ENCODE measurements at regions not wholly inside any gene's neighbourhood (a gene's known extent, or its start where the extent isn't known, plus 50 kb on each side); places are given as distances from the start of the nearest gene placed in this dataset.

- Histone ChIP-seq H3K36me3 (ENCODE audit: control insufficient read depth, insufficient read depth, low read length) (no peaks in the 10 kb centered on the region), H3K27me3 (replicated peaks; ENCODE audit: control insufficient read depth, insufficient read depth, low read length) (no peaks in the 10 kb centered on the region), H3K4me3 (replicated peaks; ENCODE audit: low read depth, low read length) (no peak overlapping the region)
- TF ChIP-seq CTCF (IDR thresholded peaks at IDR 0.05; ENCODE audit: insufficient read depth, low read length, poor library complexity, severe bottlenecking), result no peak
- no peak for DNase-seq (ENCODE audit: extremely low read depth, insufficient read length)
Observed at GRCh38 chr18:28468901-28469300, 292.0 kb upstream of the CDH2 start.

GRCh38 chr18:28466204-28466603 is 289.3 kb upstream of the CDH2 start:
- Histone ChIP-seq H3K27me3 (replicated peaks; ENCODE audit: control insufficient read depth, insufficient read depth, low read length) (no peaks in the 10 kb centered on the region), H3K4me3 (replicated peaks; ENCODE audit: low read depth, low read length) (no peak overlapping the region), H3K36me3 (ENCODE audit: control insufficient read depth, insufficient read depth, low read length) (no peaks in the 10 kb centered on the region)
- TF ChIP-seq CTCF (IDR thresholded peaks at IDR 0.05; ENCODE audit: insufficient read depth, low read length, poor library complexity, severe bottlenecking), result no peak
- no peak for DNase-seq (ENCODE audit: extremely low read depth, insufficient read length)

- no peaks in the 10 kb centered on the region for H3K27me3 ChIP-seq (replicated peaks; ENCODE audit: control insufficient read depth, insufficient read depth, low read length)
- H3K36me3 ChIP-seq (ENCODE audit: control insufficient read depth, insufficient read depth, low read length), result no peaks in the 10 kb centered on the region
- DNase-seq (ENCODE audit: extremely low read depth, insufficient read length), result no peak
- no peak overlapping the region for H3K4me3 ChIP-seq (replicated peaks; ENCODE audit: low read depth, low read length)
- TF ChIP-seq CTCF (IDR thresholded peaks at IDR 0.05; ENCODE audit: insufficient read depth, low read length, poor library complexity, severe bottlenecking), result no peak
Observed at GRCh38 chr18:28459587-28459986, 282.7 kb upstream of the CDH2 start.

- H3K4me3 ChIP-seq (replicated peaks; ENCODE audit: low read depth, low read length), result no peak overlapping the region
- H3K27me3 ChIP-seq (replicated peaks; ENCODE audit: control insufficient read depth, insufficient read depth, low read length), result no peaks in the 10 kb centered on the region
- no peak for DNase-seq (ENCODE audit: extremely low read depth, insufficient read length)
- TF ChIP-seq CTCF (IDR thresholded peaks at IDR 0.05; ENCODE audit: insufficient read depth, low read length, poor library complexity, severe bottlenecking), result no peak
- no peaks in the 10 kb centered on the region for H3K36me3 ChIP-seq (ENCODE audit: control insufficient read depth, insufficient read depth, low read length)
Observed at GRCh38 chr18:28458751-28459150, 281.8 kb upstream of the CDH2 start.

- Histone ChIP-seq H3K4me3 (replicated peaks; ENCODE audit: low read depth, low read length) (no peak overlapping the region), H3K36me3 (ENCODE audit: control insufficient read depth, insufficient read depth, low read length) (no peaks in the 10 kb centered on the region), H3K27me3 (replicated peaks; ENCODE audit: control insufficient read depth, insufficient read depth, low read length) (no peaks in the 10 kb centered on the region)
- no peak for TF ChIP-seq CTCF (IDR thresholded peaks at IDR 0.05; ENCODE audit: insufficient read depth, low read length, poor library complexity, severe bottlenecking)
- DNase-seq (ENCODE audit: extremely low read depth, insufficient read length), result no peak
Observed at GRCh38 chr18:28457784-28458183, 280.9 kb upstream of the CDH2 start.

- no peak for TF ChIP-seq CTCF (IDR thresholded peaks at IDR 0.05; ENCODE audit: insufficient read depth, low read length, poor library complexity, severe bottlenecking)
- DNase-seq (ENCODE audit: extremely low read depth, insufficient read length), result no peak
- Histone ChIP-seq H3K36me3 (ENCODE audit: control insufficient read depth, insufficient read depth, low read length) (no peaks in the 10 kb centered on the region), H3K4me3 (replicated peaks; ENCODE audit: low read depth, low read length) (no peak overlapping the region), H3K27me3 (replicated peaks; ENCODE audit: control insufficient read depth, insufficient read depth, low read length) (no peaks in the 10 kb centered on the region)
Observed at GRCh38 chr18:28455971-28456370, 279.0 kb upstream of the CDH2 start.
